Brain microvascular endothelial cell (primary cell): ENCODE measurements at regions not wholly inside any gene's neighbourhood (a gene's known extent, or its start where the extent isn't known, plus 50 kb on each side); places are given as distances from the start of the nearest gene placed in this dataset.

Experiments used
- DNase-seq: peaks from one replicate; pipeline ENCODE4 v3.0.0-alpha.2; 2020
- H3K27ac ChIP-seq: fragments of 250-450 bp; sonication (Bioruptor Pico); 2 replicates; pipeline ENCODE4 v1.5.1; 2020; ENCODE audit warnings: mild to moderate bottlenecking, moderate library complexity
- H3K27me3 ChIP-seq: fragments of 250-450 bp; sonication (Bioruptor Pico); replicated peaks from 2 replicates; pipeline ENCODE4 v1.5.1; 2020; ENCODE audit warnings: mild to moderate bottlenecking
- H3K36me3 ChIP-seq: fragments of 250-450 bp; sonication (Bioruptor Pico); replicated peaks from 2 replicates; pipeline ENCODE4 v1.5.1; 2020; ENCODE audit warnings: mild to moderate bottlenecking
- H3K4me3 ChIP-seq: 2 replicates; pipeline ENCODE4 v1.5.1; 2011; ENCODE audit warnings: low read depth, mild to moderate bottlenecking, control low read depth, low read length, moderate library complexity
- CTCF ChIP-seq: IDR thresholded peaks from 2 replicates; pipeline ENCODE4 v1.5.1; 2011; ENCODE audit warnings: low read depth, mild to moderate bottlenecking, moderate library complexity, low read length, control low read depth, inconsistent platforms; ENCODE audit errors: missing control alignments
- in situ Hi-C: cut with HindIII; loops from 2 replicates; pipeline ENCODE4 v1.10.0; 2017; ENCODE audit warnings: low sequenced_read_pairs, low pct_ligation_motif_present

- in situ Hi-C loops: no loop called here
- Histone ChIP-seq H3K36me3 (no peaks in the 10 kb centered on the region), H3K27me3 (no peaks in the 10 kb centered on the region), H3K4me3 (no peak overlapping the region), H3K27ac (no peak overlapping the region)
- no peak for TF ChIP-seq CTCF
- DNase-seq: no peak
Observed at GRCh38 chr9:108668938-108669335, 186.8 kb downstream of the ACTL7B start.

GRCh38 chr9:108668191-108668937 is 187.4 kb downstream of the ACTL7B start:
- in situ Hi-C loops: no loop called here
- no peak for DNase-seq
- no peaks in the 10 kb centered on the region for H3K36me3 ChIP-seq

GRCh38 chr9:108666240-108666784 is 189.5 kb downstream of the ACTL7B start:
- H3K36me3 ChIP-seq: no peaks in the 10 kb centered on the region
- no peak overlapping the region for H3K4me3 ChIP-seq
- no peak for TF ChIP-seq CTCF
- no peak overlapping the region for H3K27ac ChIP-seq
- in situ Hi-C loops: no loop called here
- no peak for DNase-seq
- H3K27me3 ChIP-seq: no peaks in the 10 kb centered on the region

More at GRCh38 chr9:108668191-108668937, 187.4 kb downstream of the ACTL7B start:
- H3K4me3 ChIP-seq: no peak overlapping the region
- H3K27me3 ChIP-seq: no peaks in the 10 kb centered on the region
- H3K27ac ChIP-seq: no peak overlapping the region
- no peak for TF ChIP-seq CTCF

GRCh38 chr9:108665521-108666239 is 190.1 kb downstream of the ACTL7B start:
- no peak for DNase-seq
- no peaks in the 10 kb centered on the region for H3K27me3 ChIP-seq
- H3K36me3 ChIP-seq: no peaks in the 10 kb centered on the region
- in situ Hi-C loops: no loop called here
- no peak for TF ChIP-seq CTCF
- no peak overlapping the region for H3K4me3 ChIP-seq
- H3K27ac ChIP-seq: no peak overlapping the region

- Histone ChIP-seq H3K4me3 (no peak overlapping the region), H3K27ac (no peak overlapping the region), H3K27me3 (no peaks in the 10 kb centered on the region), H3K36me3 (no peaks in the 10 kb centered on the region)
- in situ Hi-C loops: no loop called here
- TF ChIP-seq CTCF: no peak
- no peak for DNase-seq
Observed at GRCh38 chr9:108664309-108665255, 191.2 kb downstream of the ACTL7B start.
